Lung (tissue), 11 donors: ENCODE measurements at regions not wholly inside any gene's neighbourhood (a gene's known extent, or its start where the extent isn't known, plus 50 kb on each side); places are given as distances from the start of the nearest gene placed in this dataset.

Source experiments
- ATAC-seq: fragments of 200-7000 bp; cut with Tn5 transposase; one replicate; pipeline ENCODE4 v1.9.1; 2020; ENCODE audit warnings: moderate number of reproducible peaks; ENCODE audit not compliant: insufficient read depth, low FRiP score
- DNase-seq, 3 donors: peaks; one replicate each; pipeline ENCODE4 v3.0.0-alpha.2; 2013 to 2017
- H3K27ac ChIP-seq, 2 donors: one replicate each; pipeline ENCODE4 v1.5.1; 2013; ENCODE audit warnings: mild to moderate bottlenecking in 2 of 2, moderate library complexity in 2 of 2, control low read depth in 1 of 2, inconsistent platforms in 1 of 2, low read depth in 1 of 2, low read length in 1 of 2
- H3K27me3 ChIP-seq, 3 donors: one replicate each; pipeline ENCODE4 v1.5.1; 2013; ENCODE audit warnings: low read length in 2 of 3; ENCODE audit not compliant: control insufficient read depth in 3 of 3, insufficient read depth in 3 of 3
- H3K36me3 ChIP-seq, 4 donors: one replicate each; pipeline ENCODE4 v1.5.1; 2013; ENCODE audit warnings: low read length in 4 of 4, mild to moderate bottlenecking in 1 of 4, moderate library complexity in 1 of 4; ENCODE audit not compliant: control insufficient read depth in 4 of 4, insufficient read depth in 4 of 4
- H3K4me1 ChIP-seq, 5 donors: one replicate each; pipeline ENCODE4 v1.5.1; 2013; ENCODE audit warnings: low read length in 5 of 5, mild to moderate bottlenecking in 2 of 5, moderate library complexity in 1 of 5; ENCODE audit not compliant: control insufficient read depth in 5 of 5, insufficient read depth in 5 of 5
- H3K4me3 ChIP-seq: one replicate; pipeline ENCODE4 v1.5.1; 2013; ENCODE audit warnings: mild to moderate bottlenecking, control low read depth, moderate library complexity
- H3K9ac ChIP-seq, 2 donors: one replicate each; pipeline ENCODE4 v1.5.1; 2013; ENCODE audit warnings: low read length in 2 of 2, control low read depth in 1 of 2; ENCODE audit not compliant: insufficient read depth in 1 of 2
- H3K9me3 ChIP-seq, 4 donors: one replicate each; pipeline ENCODE4 v1.5.1; 2013; ENCODE audit warnings: low read length in 3 of 4, mild to moderate bottlenecking in 1 of 4, moderate library complexity in 1 of 4; ENCODE audit not compliant: control insufficient read depth in 4 of 4, insufficient read depth in 3 of 4
- CTCF ChIP-seq: IDR thresholded peaks from 2 replicates; pipeline ENCODE4 v1.5.1; 2012; ENCODE audit warnings: mild to moderate bottlenecking; ENCODE audit errors: control extremely low read depth, extremely low read depth
- WGBS, 2 donors: extraction: QIAGEN DNeasy Blood & Tissue Kit; methylation state at CpG; one replicate each; pipeline ENCODE4 v1.1.7; 2013; 5-methylcytosine and 5-hydroxymethylcytosine counted together
- donor health status: control.
- donor health status: control.
- donor health status: Bipolar disorder and iron deficiency.
- donor health status: healthy.
- donor health status: DM: yes; HTN: yes; CAD: no.

DNA sequence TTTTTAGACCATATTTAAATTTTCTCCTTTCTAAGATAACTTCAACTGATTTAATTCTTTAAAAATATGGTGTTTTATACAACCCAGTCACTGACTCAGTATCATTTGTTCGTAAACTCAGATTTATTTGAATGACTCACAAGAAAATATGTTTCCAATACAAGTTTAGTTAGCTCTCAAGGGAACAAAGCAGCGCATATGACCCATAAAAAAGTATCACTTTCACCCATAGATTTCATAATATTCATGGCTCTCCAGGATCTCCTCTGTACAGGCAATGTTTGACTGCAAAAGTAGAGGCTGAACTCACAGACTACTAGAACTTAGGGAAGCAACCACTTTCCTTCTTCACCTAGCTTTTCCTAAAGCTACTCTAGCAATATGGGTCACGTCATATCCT, 405.6 kb upstream of the PCDH9 start:
- no peak for ATAC-seq
- Histone ChIP-seq H3K4me1 (no peaks in the 10 kb centered on the region), H3K36me3 (no peaks in the 10 kb centered on the region), H3K27me3 (no peaks in the 10 kb centered on the region), H3K9ac (no peak overlapping the region), H3K27ac (no peak overlapping the region), H3K4me3 (no peak overlapping the region), H3K9me3 (no peaks in the 10 kb centered on the region)
- no peak for DNase-seq
- WGBS, 2 donors, result 87 to 91% methylated on average over 3 of the region's 3 CpGs
- no peak for TF ChIP-seq CTCF

DNA sequence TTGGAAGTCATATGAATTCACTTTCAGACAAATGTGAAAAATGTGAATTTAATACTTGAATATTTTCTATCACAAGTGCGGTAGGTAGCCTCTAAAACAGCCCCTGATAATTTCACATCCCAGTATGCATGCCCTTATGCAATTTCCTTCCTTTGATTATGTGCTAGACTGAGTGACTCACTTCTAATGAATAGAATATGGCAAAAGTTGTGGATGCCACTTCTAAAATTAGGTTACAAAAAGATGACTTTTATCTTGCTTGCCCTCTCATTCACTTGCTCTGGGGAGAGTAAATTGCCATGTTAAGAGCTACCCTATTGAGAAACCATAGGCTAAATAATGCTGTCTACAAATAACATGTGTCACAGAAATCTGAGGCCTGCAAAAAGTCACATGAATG, 402.5 kb upstream of the PCDH9 start:
- peak in 2 of 3 donors; percentile 30 to 36 for DNase-seq
- Histone ChIP-seq H3K9ac (no peak overlapping the region), H3K27ac (no peak overlapping the region), H3K9me3 (no peaks in the 10 kb centered on the region), H3K4me3 (no peak overlapping the region), H3K27me3 (no peaks in the 10 kb centered on the region), H3K36me3 (no peaks in the 10 kb centered on the region), H3K4me1 (no peaks in the 10 kb centered on the region)
- TF ChIP-seq CTCF, result no peak
- WGBS, 2 donors, result 8 to 31% methylated on average over 1 of the region's 1 CpG
- no peak for ATAC-seq

DNA sequence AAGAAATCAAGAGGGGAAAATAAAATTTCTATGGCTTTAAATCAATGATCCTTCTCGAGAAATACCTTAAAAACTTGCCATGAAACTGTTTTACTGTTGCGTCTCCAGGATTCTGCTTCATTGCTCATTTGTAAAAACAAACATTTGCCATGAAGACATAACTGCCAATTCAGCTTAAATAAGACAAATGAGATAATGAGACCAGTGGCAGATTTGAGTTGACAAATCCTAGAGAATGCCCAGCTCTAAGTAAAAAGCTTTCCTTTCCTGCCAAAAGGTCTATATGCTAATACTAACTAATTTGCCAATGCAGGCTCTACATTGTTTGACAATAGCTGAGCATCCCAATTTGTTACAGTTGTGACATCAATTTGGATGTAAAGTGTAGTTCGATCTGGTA, 400.5 kb upstream of the PCDH9 start:
- H3K27ac ChIP-seq, result no peak overlapping the region
- no peak for ATAC-seq
- 82 to 89% methylated on average over 3 of the region's 3 CpGs for WGBS, 2 donors
- no peak overlapping the region for H3K4me3 ChIP-seq
- no peaks in the 10 kb centered on the region for H3K4me1 ChIP-seq
- DNase-seq, result no peak
- no peak for TF ChIP-seq CTCF
- H3K36me3 ChIP-seq, result no peaks in the 10 kb centered on the region
- no peaks in the 10 kb centered on the region for H3K9me3 ChIP-seq
- no peaks in the 10 kb centered on the region for H3K27me3 ChIP-seq
- no peak overlapping the region for H3K9ac ChIP-seq

GRCh38 chr13:67623630-67624029, 393.5 kb upstream of the PCDH9 start:
- 97 to 98% methylated on average over 2 of the region's 2 CpGs for WGBS, 2 donors
- Histone ChIP-seq H3K27ac (no peak overlapping the region), H3K4me3 (no peak overlapping the region), H3K9ac (no peak overlapping the region), H3K36me3 (no peaks in the 10 kb centered on the region), H3K4me1 (no peaks in the 10 kb centered on the region), H3K27me3 (no peaks in the 10 kb centered on the region), H3K9me3 (no peaks in the 10 kb centered on the region)
- TF ChIP-seq CTCF, result no peak
- no peak for DNase-seq
- no peak for ATAC-seq
